GM06990 (cell line): ENCODE measurements at regions not wholly inside any gene's neighbourhood (a gene's known extent, or its start where the extent isn't known, plus 50 kb on each side); places are given as distances from the start of the nearest gene placed in this dataset.

Source experiments
- DNase-seq: peaks from one replicate; pipeline ENCODE4 v3.0.0-alpha.2; 2011; ENCODE audit not compliant: insufficient read length; ENCODE audit errors: extremely low read depth
- H3K27me3 ChIP-seq: replicated peaks from 2 replicates; pipeline ENCODE4 v1.6.0; 2011; ENCODE audit warnings: low read length; ENCODE audit not compliant: control insufficient read depth, insufficient read depth
- H3K36me3 ChIP-seq: 2 replicates; pipeline ENCODE4 v1.5.1; 2011; ENCODE audit warnings: low read length; ENCODE audit not compliant: control insufficient read depth, insufficient read depth
- H3K4me3 ChIP-seq: replicated peaks from 2 replicates; pipeline ENCODE4 v1.5.1; 2011; ENCODE audit warnings: low read depth, mild to moderate bottlenecking, control low read depth, low read length
- CTCF ChIP-seq: IDR thresholded peaks from 2 replicates; pipeline ENCODE4 v1.5.1; 2011; ENCODE audit warnings: low read length, control low read depth, mild to moderate bottlenecking, inconsistent platforms; ENCODE audit not compliant: insufficient read depth, poor library complexity, severe bottlenecking

GRCh38 chr2:153218851-153219250 lies 259.7 kb downstream of the RPRM start:
- TF ChIP-seq CTCF: no peak
- H3K27me3 ChIP-seq: no peaks in the 10 kb centered on the region
- H3K4me3 ChIP-seq: no peak overlapping the region
- H3K36me3 ChIP-seq: no peaks in the 10 kb centered on the region
- no peak for DNase-seq

- no peaks in the 10 kb centered on the region for H3K36me3 ChIP-seq
- no peaks in the 10 kb centered on the region for H3K27me3 ChIP-seq
- H3K4me3 ChIP-seq: no peak overlapping the region
- no peak for TF ChIP-seq CTCF
- DNase-seq: no peak
Measured at GRCh38 chr2:153214337-153214736, 264.2 kb downstream of the RPRM start.

- H3K4me3 ChIP-seq: no peak overlapping the region
- H3K36me3 ChIP-seq: no peaks in the 10 kb centered on the region
- H3K27me3 ChIP-seq: no peaks in the 10 kb centered on the region
- no peak for DNase-seq
- TF ChIP-seq CTCF: no peak
Measured at GRCh38 chr2:153213022-153213421, 265.5 kb downstream of the RPRM start.

GRCh38 chr2:153197402-153198386 lies 280.9 kb downstream of the RPRM start:
- H3K36me3 ChIP-seq: no peaks in the 10 kb centered on the region
- DNase-seq: no peak
- H3K4me3 ChIP-seq: no peak overlapping the region
- no peaks in the 10 kb centered on the region for H3K27me3 ChIP-seq
- no peak for TF ChIP-seq CTCF

- no peak for TF ChIP-seq CTCF
- Histone ChIP-seq H3K4me3 (no peak overlapping the region), H3K27me3 (no peaks in the 10 kb centered on the region), H3K36me3 (no peaks in the 10 kb centered on the region)
- no peak for DNase-seq
Measured at GRCh38 chr2:153196378-153197058, 282.0 kb downstream of the RPRM start.
